Stimulated activated CD4-positive, alpha-beta T cell treated with anti-CD3 and anti-CD28 coated beads, Interleukin-1b, Interleukin-23, amount 100 ng/mL, for 48 hours (primary cell): ENCODE measurements at regions not wholly inside any gene's neighbourhood (a gene's known extent, or its start where the extent isn't known, plus 50 kb on each side); places are given as distances from the start of the nearest gene placed in this dataset.
A peak's percentile ranks its signal among the peaks of the same experiment; 100 is the strongest.

Experiments
- DNase-seq: peaks from one replicate; pipeline ENCODE4 v3.0.0-alpha.2; 2020

DNA sequence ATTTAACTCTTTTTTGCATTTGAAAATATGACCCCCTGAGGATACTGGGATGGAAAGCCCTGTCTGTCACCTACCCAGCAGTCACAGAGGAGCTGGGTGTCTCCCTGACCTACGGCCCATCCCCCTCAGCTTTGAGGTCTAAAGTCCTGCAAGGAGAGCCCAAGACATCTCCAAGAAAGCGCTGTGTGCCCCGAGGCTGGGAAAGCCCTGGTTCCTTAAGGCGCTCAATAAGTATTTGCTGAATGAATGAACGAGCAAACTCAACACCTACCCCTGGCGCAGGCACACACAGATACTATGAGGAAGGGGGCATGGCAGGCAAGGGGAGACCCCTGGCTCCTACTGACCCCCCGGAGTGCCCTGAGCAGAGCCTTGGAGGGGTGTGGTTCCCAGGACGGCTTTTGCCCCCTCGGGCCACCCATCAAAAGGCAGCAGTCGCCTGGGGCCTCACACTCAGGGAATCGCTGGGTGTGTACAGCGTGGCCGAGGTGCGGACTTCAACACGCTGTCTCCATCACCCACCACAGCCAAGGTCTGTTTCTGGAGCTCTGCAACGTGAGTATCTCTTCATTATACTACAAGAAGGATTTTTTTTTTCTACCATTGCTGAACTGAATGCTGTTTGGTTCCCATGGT is 211.6 kb downstream of the ERCC6L2 start:
- no peak for DNase-seq

DNA sequence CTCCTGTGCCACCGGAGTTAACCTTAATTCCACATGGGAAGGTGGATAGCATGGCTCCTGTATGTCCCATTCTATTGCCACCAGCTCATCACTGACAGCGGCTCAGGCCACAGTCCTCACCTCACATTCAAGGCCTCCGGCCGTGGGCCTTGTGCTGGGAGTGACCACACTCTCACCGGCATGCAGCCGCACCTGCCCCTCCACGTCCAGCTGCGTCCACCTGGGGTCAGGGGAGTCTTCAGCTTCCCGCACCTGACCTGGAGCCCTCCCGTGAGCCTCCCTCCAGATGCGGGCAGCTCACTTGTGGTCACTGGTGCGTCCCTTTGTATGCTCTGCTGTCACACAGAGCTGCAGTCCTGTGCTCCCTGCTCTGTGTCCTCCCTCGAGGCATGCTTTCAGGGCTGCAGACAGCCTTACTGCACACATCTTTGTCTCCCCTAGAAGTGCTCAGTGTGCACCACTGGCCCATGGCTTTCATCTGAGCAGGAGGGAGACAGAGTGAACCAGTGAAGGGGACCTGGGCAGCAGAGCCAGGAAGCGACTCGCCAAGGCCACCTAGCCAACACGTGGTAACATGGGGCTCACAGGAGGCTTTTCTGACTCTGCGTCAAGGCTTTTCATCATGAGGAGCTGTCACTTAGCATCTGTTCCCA is 210.1 kb downstream of the ERCC6L2 start:
- no peak for DNase-seq

DNA sequence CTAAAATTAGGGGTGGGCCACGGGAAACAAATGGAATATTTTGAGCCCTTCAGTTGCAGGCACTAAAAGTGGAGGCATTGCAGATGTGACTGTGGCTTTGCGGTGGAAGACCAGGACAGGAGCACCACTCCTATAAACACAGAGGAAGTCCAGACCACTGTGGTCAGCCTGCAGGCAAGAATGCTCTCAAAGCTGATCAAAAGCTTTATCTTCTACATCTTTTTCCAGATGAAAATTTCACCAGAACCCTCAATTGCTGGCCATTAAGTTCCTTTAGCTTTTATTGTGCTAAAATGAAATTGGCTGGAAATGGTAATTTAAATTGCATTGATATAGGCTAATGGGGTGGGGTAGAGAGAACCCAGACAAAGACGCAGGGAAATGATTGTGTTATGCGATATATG is 208.8 kb downstream of the ERCC6L2 start:
- no peak for DNase-seq

DNA sequence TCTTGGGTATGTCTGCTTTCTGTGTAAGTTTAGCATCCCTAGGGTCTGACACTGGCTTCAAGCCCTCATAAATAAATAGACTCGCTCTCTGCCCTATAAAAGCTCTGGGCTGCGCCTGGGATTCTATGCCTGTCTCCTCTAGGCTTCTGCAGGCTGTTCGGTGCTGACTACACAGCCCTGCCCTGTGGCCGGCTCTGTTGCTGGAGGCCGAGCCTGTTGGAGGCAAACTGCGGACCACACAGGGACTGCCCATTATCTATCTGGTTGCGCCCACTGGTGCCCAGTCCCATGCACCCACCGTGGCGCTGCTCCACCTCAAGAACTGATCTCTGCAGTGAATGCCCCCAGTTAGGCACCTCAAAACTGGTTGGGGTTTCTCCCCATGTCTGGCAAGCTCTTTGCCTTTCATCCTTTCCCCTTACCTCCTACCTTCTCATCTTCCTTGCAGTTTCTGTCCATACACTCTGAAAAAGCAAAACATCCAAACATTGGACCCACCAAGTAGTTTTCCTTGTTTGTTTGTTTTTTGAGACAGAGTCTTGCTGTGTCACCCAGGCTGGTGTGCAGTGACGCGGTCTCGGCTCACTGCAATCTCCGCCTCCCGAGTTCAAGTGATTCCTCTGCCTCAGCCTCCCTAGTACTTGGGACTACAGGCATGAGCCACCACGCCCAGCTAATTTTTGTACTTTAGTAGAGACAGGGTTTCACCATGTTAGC is 207.2 kb downstream of the ERCC6L2 start:
- no peak for DNase-seq

DNA sequence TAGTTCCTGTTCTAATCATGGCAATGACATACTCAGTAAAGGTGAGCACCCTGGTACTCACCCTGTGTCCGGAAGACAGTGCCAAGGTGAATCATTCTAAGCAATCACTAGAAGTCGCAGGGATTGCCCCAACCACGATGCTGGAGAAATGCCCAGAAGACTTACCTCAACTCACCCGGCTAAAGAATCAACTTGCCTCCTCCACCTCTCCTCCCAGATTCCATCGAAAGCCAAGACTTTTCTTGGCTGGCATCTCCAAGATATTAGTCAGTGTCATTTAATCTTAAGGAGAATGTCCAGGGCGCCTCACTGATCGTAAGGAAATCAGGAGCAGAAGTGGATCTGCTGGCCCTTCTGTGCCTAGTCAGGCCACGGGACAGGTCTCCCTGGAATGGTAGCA is 204.9 kb downstream of the ERCC6L2 start:
- no peak for DNase-seq

DNA sequence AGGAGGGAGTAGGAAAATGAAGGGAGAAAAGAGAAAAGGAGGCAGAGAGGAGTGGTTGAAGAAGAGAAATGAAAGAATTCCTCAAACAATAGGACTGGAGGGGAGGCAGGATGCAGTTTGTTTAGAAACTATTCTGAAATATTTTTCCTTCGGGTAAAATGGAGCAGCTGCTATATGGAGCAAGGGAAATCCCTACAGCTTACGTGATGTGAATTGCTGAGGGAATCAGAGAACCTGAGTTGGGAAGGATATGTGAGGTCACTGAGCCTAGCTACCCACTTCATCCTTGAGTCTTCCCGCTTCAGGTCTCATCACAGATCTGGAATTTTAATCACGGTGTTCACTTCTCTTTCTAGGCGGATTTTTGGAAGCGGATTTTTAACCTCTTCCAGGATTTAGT is 204.3 kb downstream of the ERCC6L2 start:
- no peak for DNase-seq

DNA sequence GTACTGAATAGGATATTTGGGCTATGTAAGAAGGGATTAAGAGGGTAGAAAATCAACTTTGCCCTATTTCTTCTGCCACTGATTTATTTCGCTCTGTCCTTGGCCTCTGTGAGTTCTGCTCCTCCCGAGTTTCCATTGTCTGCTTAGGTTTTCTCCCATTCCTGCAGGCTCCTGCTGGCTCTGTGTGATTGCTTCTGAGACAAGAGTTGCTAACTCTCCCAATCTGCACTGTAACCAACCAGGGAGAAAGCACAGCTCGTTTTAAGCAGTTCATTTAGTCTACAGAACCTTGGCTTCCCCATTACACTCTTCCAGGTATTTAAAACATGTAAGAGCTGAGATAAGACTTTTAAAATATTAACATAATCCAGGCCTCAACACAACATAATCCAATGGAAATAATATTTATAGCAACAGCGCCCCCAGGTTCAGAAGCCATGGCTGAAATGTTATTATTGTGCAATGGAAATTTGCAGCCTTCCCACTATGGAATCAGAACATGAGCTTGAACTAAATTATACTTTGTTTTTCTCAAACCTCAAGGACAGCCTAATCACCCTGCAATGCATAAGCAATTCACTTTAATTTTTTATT is 203.5 kb downstream of the ERCC6L2 start:
- no peak for DNase-seq

DNA sequence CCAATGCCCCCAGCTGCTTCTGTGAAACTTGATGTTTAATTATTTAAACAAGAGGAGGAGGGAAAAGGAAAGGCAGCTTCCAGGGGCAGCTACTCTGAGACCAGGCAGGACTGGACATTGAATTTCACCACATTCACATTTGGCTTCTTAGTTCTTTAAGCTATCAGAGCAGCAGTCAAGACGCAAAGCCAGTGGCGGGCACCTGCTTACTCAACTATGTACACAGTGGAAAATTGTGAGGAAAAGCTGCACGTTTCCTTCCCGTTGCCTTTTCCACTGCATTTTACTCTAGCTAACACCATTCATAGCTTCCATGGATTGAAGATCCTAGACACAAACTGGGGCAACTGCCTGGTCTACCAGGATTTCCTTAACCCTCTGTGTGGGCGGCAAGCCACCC is 200.3 kb downstream of the ERCC6L2 start:
- DNase-seq: no peak

DNA sequence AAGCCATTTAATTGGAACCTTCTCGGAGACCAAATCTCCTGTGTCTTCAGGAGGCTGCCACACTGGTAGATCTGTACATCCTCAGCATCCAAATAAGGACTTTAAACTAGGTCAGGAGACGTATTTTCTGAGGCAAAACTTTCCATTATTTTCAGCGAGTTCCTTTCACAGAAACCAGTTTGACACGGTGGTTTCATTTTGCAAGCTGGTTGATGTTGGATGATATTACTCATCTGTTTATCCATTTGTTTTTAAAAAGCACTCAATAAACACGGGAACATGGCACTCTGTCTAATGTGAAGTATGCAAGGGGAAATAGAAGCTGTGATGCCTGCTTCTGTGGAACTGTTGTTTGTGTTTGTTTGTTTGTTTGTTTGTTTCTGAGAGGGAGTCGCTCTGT is 199.6 kb downstream of the ERCC6L2 start:
- no peak for DNase-seq

DNA sequence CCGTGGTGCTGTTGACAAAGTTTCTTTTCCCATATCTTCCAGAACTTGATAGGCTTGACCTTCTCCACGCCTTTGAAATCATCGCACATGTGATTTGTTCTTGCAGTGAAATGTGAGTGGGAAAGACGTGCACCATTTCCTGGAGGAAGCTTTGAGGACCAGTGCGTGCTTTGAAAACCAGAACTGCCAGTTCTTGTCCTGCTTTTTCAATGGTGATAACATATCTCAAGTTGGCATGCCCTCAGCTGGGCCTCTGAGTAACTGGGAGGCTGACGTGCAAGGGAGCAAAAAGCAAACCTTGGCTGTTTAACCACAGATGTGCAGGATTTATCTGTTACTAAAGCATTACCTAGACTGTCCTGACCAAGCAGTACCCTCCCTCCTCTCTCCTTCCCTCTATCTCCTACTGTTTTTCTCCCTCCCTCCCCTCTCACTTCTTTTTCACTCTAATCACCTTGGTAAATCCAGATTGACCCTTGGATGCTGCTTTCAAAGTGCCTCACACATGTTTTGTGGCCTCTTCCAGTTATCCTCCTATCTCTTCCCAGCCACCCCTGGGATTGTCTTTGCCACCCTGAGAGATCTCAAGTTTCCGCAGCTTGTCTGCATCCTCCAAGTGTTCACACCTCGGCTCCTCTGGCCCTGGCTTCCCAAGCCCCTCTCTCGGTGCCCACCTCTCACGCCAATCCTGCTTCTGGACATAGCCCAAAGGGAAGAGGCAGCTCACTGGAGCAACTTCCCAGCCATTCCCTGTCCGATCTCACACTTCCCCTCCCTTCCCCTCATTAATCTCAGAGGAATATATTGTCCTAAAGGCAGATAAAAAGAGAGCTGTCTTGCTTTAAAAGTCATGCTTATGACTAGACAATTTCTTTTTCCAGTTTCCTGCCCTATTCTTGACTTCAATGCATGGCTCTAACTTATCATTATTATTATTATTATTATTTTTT is 198.3 kb downstream of the ERCC6L2 start:
- DNase-seq: no peak

DNA sequence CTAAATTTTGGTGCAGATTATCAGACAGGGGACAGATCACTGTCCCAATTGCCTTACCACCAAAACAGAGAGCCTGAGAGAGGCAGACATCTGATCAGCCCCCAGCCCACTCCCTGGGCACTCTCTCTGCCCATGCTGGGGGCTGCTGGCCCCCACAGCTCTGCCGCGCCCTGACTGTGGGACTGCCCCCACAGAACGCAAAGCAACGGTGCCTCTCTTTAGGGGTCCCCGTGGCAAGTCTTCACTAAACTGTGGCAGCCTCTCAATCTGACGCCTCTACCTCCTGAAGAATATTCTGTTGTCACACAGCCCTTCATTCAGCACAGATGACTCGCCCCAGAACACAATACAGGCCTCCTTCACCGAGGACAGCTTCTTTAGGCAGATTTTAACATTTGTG is 197.4 kb downstream of the ERCC6L2 start:
- no peak for DNase-seq

DNA sequence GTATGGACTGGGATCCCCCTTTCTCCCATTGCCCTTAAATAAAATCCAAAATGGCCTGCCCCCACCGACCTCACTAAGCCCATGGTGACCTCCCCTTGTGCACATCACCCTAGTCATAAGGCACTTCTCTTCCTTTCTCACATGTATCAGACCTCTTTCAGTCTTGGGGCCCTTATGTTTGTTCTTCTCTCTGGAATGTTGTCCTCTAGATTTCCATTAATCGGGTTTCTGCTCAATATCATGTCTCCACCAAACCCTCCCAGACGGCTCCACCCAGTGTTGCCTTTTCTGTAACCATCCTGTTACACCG is 196.3 kb downstream of the ERCC6L2 start:
- DNase-seq: no peak

DNA sequence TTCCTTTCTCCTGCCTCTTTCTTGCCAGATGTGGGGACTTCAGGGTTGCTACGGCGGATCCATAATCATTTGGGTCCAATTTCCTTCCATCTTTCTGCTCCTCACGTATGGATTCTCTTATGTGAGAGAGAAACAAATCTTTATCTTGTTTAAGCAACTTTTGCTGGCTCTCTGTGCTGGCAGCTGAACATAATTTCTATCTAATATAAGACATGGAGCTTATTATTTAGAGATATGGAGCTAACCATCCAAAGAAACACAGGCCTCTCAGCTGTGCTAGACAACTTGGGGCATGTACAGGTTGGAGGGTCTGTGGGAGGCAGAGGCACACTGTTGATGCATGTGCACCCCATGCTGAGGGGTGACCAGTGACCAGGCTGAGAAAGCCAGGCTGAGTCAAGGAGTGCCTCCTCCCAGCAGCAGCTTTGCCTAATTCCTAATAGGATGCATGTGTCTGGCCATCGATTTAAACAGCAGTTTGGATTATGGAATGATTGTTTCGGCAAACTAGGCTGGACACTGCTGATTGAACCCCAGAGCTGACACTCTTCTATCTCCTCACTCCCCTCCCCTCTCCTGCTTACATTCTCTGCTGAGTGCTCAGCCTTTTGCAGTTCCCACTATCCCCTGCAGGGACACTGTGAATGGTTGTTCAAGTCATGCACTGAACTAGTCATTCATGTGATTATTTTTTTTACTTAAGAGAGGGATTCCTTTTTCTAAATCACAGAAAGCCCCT is 195.8 kb downstream of the ERCC6L2 start:
- peak; percentile 15 for DNase-seq

DNA sequence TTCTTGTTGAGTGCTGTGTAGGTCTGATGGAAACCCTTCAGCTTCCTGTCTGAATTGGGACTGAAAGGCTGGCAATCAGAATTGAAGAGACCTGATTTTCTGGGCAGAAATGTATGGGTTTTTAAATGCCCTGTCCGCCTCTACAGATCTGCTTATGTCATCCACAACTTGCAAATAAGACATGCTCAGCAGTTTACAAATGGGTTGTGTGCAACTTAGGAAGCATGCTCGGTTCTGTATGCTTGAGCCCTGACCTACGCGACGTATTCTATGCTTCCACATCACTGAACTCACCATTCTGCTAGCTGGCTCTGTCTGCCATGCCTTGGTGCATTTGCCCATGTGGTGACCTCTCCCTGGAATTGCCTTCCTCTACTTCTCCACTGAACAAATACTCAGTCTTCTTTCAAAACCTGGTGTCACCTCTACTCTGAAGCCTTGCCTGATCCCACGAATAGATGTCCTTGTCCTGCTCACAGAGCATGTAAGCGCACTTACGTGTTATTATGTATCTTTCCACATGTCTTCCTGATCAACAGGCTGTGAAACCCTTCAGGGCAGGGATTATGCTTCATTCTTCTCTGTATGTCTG is 194.2 kb downstream of the ERCC6L2 start:
- no peak for DNase-seq

DNA sequence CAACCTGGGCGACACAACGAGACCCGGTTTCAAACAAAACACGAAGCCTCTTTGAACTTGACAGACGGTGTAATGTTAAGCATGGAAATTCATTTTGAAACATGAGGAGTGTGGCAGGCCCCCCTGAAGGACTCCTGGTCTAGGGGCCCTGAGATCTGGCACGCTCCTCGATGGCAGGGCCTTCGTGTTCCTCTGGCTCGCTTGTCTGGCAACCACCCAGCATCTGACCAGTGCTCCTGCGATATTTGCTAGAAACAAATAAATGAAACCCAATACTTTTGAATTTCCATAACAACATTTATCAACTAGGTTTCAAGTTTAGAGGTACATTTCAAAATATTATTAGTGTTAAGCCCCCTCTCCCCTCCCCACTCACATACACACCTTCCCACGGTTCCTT is 193.0 kb downstream of the ERCC6L2 start:
- DNase-seq: no peak

DNA sequence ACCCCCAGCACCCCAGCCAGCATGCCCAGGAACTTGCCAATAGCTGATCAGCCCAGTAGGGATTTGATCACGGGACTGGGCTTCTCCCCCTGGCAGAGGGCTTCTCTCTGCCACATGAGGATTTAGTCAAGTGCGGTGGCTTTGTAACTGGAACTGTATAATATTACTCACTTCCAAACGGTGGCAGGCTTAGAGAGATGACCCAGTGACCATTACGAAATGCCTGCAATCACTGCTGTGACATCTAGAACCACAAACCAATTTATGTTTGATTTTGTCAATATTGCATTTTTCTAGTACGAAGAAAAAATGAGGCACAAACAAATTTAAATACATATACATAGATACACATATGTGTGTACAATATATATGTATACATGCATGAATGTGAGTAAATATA is 192.1 kb downstream of the ERCC6L2 start:
- no peak for DNase-seq

DNA sequence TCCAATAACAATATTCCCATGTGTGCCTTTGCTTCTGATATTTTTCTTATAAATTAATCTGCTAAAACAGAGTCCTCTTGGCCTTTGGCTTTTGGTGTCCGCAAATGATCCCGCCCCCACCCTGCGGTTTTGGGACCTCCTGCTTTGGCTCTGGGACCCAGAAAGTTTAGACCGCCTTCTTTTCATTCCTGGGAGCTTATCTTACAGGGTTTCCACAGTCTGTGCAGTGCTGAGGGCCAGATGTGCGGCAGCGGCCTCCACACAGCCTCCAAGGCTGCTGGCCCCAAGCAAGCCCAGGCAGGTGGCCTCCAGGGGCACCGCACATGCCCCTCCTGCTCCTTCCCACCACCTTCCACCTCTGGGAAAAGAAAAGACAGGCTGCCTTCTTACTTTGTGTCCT is 191.5 kb downstream of the ERCC6L2 start:
- DNase-seq: no peak

DNA sequence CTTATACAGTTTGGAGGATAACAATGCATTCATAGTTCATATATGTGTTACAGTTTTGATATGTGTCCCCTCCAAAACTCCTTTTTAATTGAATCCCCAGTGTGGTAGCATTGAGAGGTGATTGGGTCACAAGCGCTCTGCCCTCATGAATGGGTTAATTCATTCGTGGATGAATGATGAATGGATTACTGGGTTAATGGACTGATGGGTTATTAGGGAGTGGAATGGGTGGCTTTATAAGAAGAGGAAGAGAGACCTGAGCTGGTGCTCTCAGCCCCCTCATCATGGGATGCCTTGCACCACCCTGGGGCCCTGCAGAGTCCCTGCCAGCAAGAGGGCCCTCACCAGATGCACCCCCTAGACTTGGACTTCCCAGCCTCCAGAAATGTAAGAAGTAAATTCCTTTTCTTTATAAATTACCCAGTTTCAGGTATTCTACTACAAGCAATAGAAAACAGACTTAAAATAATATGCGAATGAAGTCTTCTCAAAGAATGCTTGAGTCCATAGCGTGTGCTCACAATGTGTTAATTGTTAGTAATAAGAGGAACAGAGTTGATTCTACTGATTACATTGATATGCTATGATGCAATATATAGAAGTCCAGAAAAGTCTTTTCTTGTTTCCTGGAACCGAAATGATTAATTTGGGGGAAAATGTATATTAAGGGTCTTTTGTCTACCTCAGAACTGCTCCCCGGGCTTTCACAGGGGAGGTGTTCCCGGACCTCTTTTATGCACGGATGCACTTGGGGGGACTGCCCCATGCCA is 190.2 kb downstream of the ERCC6L2 start:
- DNase-seq: no peak

DNA sequence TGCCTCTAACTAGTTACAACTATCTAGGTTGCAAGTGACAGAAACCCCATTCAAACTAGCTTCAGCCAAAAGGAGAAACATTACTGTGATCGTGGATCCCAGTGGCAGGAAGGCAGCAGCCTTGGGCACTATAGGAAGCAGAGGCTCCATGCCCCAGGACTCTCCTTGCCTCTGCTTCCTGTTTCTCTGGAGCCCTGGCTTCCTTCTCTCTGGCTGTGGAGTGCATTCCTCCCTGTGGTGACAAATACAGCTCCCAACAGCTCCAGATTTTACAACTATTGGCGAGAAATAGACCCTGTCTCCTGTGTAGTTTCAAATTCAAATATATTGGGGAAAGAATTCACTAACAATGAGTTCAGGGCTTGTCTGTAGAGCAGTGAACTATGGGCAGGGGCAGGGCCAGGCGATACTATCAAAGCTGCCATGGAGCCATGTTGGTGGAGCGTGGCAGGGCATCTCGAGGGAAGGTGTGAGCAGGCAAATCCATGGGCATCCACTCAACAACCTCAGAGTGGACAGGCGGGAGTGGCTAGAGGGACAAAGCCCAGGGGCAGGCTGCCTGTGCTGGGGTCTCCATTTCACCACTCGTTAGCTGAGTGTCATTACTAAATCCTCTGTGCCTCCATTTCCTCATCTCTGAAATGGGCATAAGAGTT is 189.5 kb downstream of the ERCC6L2 start:
- DNase-seq: no peak

DNA sequence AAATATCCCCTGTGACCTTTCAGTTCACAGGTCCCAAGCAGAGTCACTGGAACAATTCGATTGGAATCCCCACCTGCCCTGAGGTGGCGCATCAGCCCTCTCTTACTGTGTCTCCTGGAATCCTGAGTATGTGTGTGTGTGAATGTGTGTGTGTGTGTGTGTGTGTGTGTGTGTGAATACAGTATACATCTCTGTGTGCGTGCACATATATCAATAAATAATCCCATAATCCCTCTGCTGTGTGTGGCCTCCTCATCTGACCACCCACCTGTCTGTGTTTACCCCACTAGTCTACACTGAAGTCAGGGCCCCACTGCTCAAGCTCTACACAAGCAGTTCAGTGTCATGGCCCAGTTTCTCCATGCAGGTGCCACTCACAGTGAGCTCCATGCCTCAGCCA is 187.4 kb downstream of the ERCC6L2 start:
- DNase-seq: no peak

DNA sequence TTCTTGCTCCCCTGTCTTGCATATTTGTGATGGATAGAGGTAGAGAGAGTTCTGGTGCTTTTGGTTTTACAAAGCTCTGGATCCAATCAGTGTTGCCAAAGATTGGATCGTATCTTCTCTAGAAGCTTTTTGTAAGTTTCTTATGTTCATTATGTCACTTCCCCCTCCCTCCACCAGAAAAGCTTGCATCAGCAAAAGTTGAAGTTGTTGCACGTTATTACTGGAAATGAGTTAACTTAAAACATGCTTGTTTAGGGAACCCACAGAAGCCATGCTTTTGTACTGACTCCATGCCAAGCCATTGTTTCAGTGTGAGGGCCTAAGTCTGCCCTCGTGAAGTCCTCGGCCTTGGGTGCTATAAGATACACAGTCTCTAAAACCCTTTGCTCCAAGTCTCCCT is 186.5 kb downstream of the ERCC6L2 start:
- DNase-seq: no peak
